ENCODE measurements at regions not wholly inside any gene's neighbourhood (a gene's known extent, or its start where the extent isn't known, plus 50 kb on each side); places are given as distances from the start of the nearest gene placed in this dataset.
A peak's percentile ranks its signal among the peaks of the same experiment; 100 is the strongest.
"Not testable (repeated sequence)": the region's sequence is repeated elsewhere in the genome, so short reads cannot be mapped to it uniquely, and the experiment has no call there.

DNA sequence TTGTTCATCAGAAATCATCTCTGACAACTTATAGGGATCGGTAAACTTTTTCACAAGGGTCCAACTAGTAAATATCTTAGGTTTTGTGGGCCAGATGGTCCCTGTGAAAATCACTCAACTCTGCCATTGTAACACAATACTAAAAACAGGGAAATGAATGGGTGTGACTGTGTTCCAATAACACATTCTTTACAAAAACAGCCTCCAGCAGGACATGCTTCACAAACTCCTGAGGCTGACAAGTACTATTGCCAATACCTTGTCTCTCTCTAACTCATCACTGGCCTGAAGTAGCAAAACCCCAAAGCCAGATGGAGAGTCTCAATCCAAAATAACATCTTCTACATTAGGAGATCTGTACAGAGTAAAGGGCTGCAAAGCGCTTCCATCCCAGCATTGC, 312.3 kb downstream of the TOX3 start:
- DNase-seq = no peak

DNA sequence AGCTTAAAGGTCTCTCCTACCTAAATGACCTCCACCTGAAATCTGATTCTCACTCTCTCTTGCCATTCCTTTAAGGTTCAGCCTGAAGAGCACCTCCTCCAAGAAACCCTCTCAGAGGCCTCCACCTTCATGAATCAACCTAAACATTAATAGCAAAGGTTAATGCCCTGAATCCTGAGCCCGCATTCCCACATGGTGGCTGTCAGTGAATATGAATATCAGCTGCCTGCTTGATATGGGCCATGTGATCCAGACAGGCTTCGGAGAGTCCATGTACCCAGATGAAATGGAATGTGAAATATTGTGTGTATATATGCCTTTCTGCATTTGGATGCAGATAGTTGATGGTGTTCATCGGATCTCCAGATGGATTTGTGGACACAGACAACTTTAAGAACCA, 317.5 kb downstream of the TOX3 start:
- DNase-seq = no peak

DNA sequence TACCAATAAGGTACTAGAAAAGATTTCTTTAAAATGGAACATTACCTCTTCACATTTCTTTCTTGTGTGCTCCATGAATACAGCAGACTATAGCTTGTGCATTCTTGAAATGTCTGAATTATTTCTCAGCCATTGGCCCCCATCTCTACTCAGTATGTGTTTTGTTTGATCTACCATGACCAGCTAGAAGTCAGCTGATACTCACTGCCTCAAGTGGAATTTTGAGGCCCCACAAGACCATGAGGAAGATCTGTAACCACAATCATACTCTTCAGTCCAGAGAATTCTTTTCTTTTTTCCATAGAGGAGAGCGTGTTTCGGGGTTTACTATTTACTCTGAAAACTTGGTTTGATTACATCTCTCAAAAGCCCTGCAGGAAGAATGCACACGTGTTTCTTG, 319.1 kb downstream of the TOX3 start:
- DNase-seq = no peak

DNA sequence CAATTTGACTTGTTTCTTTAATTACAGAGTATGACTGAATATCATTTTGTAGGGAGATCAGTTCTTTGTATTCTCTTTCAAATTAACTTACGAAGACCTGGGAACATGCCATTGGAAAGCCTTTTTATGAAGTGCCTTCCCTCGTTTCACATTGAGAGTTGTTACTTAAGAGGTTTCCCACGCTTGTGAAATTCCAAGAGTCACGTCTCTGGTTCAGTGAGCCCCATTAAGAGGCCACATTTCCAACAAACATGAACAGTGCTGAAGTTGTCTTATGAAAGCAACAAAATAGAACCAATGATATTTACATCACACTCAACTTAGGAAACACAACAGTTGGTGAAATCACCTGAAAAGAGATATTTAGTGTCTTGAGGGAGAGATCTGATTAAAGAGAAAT, 334.1 kb downstream of the TOX3 start:
- no peak for DNase-seq

DNA sequence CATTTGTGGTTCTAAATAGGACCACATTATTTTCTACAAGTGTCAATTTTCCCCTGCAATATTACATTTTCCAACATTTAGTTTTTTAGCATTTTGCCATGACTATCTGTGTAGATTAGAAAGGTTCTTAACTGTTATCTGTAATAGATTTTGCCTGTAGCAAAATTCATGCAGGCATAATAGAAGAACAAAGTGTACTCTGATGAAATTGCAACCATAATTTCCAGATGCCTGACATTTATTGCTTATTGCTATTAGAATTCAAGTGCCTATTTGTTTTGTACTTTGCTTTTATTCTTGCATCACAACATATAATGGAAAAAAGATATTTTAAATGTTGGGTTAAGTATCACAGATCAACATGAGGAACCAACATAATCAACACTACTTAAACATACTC, 337.7 kb downstream of the TOX3 start:
- no peak for DNase-seq

DNA sequence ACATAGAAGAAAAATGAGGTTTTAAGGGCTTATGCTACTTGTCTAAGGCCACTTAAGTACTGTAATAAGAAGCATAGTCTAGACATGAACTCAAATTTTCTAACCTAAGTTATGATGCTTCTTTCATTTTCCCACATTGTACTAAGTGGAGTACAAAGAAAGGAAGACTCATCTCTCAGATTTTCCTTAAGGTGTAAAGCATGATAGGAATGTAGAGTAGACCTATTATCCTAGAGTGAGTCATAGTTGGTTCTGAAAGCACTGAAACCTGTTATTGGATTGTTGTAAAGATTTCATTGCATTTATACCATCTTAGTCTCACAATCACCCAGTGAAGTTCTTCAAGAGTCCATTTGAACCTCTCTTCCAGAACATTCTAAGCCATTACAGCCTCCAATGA, 343.8 kb downstream of the TOX3 start:
- no peak for DNase-seq

DNA sequence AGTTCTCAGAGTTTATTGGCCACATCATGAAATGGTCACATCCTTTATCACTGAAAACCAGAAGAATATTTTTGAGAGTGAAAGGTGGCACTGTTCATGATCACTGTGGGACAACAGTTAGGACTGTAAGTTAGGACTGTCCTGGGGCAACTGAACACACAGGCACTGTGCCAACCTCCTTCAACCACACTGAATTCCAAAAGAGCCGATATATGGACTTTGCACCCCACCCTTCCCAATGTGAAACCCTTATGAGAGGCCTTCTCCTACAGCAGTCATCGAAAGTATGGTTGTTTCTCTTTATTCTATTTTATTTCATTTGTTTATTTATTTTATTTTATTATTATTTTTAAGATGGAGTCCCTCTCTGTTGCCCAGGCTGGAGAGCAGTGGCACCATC, 353.5 kb downstream of the TOX3 start:
- no peak for DNase-seq

DNA sequence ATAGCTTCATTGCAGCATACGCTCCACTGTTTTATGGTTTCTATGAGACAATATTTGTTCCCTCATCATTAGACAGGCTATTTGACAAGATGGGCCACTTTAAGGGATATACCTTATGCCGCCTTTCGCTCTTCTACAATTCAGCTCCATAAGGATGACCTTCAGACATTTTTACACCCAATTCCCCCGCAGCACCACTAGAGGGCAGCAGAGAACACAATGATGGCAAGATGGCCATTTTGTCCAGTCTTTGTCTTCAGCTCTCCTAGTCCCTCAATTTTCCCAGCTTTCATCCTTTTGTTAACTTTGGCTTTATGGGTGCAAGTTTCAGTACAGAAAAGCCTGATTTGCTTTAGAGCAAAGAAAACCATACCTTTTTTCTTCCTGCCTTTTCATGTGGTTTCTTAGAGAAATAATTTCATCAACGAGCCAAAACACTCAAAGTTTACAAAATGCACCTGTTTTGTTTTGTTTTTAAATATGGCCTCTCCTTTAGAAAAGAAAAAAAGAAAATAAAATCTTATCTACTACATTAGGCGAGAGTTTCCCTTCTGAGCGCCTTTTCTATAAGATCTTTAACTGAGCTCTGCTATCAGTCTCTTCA, 355.3 kb downstream of the TOX3 start:
- peak; percentile 72 for DNase-seq

DNA sequence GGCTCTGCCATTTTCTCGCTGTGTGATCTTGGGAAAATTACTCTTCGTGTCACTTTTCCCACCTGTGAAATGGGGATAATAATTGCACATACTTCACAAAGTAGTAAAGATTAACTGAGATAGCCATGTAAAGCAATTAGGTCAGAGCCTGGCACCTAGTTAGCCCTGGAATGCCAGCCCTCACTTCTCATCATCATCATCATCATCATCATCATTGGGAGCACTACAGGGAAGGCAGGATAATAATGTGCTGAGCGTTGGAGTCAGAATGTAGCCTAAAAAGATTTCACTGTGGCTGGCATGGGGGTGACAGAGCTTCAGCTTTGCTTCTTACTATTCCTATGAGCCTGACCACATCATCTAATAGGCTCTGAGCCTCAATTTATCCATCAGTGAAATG, 362.6 kb downstream of the TOX3 start:
- DNase-seq = no peak

DNA sequence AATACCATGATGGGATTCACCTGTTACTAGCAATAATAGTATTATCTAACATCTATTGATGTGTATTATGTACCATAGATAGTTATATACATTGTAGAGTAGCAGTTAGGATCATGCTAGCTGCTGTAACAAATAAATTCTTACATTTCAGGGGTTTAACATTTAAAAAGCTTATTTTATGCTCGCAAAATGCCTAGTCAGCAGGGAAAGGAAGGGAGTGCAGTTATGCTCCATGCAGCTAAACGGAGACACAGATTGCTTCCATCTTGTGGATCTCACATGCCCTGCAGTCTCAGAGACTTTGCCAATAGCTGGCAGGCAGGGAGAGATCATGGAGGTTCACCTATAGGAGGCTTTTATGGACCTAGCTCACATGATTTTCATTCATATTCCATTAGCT, 364.1 kb downstream of the TOX3 start:
- no peak for DNase-seq

DNA sequence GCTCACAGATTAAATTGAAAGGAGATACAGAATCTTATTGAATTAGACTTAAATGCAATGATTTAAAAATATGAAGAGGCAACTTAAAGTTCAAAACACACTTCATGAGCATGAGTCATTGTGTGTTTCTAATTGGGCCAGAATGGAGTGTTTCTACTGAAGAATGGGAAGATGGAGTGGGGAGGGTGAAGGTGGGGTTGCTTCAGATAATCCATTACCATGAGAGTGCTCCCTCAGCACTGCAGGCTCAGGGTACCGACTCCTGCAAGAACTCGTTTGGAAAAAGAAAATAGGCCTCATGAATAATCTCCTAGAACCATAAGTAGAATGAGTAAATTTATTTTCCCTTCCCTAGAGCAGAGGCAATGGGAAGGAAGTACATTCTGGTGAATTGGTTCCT, 372.8 kb downstream of the TOX3 start:
- DNase-seq = no peak

DNA sequence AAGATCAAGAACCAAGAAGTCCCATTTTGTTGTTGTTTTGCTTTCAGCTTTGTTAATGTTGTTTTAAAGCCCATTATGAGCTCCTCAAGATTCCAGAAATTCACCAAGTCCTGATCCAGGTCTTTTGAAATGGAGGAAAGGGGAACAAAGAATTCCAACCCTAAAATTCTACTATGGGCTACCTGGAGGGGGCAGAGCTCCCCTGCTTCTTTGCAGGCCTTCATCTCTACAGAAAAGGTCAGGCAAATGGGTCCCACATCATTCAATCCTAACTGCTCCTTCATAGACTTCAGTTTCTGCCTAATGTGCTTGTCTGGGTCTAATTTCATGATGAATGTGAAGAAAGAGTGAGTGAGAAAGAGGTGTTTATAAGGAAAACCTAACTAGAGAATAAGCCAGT, 375.5 kb downstream of the TOX3 start:
- DNase-seq = no peak

DNA sequence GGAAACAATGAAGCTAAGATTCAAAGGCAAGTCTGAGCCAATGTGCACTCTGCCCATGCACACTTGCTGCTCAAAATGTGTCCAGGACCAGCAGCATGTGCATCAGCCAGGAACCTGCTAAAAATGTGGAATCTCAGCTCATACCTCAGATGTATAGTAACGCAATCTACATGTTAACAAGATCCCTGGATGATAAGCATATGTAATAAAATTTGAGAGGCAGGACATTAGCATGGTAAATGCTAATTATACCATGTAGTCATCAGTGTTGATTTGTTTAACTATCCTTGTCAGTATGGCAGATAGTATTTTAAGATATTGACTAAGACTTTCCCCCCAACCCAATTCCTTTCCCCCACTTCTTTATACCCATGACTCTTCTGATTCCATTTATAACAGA, 379.6 kb downstream of the TOX3 start:
- no peak for DNase-seq

DNA sequence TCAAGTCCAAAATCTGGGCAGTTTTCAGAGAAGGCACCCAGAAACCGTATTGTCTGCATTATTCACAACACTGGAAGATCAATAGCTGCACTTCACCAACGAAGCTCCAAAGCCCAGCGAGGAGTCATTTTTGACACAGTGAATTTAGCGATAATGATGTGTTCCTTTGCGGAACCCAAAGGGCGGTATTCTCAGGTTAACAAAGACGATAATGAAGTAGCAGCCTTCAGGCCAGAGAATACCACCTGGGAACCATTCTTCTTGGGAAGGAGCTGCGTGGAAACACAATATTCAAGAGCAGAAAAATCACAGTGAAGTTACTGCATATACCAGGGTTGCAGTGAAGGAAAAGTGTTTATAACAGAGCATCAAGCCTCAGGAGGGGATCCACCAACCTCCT, 381.0 kb downstream of the TOX3 start:
- no peak for DNase-seq

DNA sequence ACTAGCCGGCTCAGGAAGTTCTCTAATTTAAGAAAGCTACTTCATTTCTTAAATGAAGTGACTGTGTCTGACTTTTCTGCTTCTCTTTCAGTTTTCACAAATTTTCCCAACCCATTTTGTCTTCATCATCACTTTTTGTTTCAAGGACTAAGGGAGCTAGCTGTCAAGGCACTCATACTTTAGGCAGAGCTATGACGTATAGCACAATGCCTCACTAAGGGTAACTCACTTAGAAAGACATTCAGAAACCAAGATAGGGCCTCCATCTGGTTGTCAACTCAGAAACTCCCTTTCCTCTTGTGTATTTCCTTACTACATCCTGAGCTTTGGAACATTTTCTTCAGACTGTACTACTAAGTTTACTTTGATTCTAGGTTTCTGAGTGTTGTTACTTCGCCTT, 397.9 kb downstream of the TOX3 start:
- no peak for DNase-seq

DNA sequence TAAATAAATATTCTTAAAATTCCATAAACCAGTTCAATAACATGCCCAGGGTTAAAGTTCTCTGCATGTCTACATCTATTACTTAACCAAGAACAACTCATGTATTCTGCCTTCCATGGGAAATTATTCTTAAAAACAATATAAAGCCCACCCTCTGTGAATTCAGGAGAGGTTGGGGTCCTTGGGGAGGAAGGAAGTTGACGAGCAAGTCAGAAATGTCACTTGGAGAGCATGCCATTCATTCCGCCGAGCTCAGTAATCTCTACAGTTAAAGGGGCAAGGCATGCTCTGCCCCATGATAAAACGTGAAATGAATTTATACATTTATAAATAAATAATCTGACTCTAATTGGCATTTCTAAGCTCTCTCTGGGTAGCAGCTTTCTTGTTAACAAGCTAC, 405.1 kb downstream of the TOX3 start:
- DNase-seq = no peak

DNA sequence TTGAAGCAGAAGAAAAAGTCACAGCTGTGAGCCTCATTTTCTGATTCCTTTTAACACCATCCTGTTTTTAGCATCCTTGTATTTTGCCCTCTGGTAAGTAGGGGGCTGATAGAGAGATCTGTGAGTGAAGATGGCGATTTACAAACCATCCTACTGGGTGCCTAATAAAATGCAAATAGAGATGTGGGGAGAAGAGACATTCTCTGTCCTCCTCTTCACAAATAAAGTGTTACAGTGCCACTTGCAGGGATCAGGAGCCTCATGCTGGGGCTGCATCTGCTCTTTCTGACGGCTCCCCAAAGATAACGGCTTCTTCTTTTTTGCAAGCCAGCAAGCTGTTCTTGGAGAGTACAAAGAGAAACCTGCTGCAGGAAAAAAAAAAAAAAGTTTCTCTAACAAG, 418.6 kb downstream of the TOX3 start:
- no peak for DNase-seq

DNA sequence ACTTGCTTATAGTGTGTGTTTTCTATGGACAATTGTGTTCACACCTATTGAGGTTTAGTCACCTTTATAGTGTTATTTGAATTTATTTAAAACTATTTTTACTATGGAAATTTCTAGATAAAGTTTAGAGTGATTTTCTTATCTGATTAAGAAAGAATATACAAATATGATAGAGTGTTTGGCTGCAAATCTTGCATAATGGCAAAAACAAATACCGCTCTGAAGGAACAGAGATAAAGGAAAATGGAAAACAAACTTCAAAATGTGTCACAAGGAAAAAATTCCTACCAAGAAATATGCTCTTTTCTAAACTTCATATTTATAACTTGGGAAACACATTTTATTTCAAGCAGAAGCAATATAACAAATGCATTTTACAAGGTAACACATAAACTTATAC, 423.1 kb downstream of the TOX3 start:
- DNase-seq = no peak

DNA sequence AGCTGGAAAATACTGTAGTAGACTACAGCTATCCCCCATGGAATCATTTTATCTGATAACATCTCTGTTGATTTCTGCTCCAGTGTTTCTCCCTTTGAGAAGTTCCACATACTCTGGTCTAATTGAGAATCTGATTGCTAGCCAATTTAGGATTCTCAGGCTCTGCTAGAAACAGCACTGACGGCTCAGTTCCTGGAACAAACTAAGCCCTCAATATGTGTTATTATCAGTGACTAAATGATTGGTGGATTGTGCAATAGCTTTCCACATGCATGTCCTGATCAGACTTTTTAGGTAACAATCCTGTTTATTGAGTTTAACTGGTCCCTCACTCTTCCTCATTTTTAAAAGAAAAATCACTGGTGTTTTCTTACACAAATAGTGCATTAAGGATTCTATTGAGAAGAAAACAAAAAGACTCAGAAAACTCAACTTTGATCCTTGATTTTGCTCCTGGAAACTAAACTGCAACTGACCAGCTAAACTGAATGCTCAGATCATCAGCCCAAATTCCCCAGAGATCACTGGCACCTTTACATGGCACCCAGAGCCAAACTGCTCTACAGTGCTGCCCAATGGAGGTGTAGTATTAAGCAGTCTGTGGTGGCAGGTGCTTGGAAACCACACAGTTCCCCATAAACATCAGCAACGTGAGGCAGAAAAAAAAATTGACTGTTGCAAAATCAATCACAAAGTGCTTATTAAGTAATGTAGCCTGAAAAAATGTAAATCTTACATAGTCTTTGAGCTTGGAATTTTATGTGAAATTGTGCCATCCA, 423.7 kb downstream of the TOX3 start:
- DNase-seq = no peak

DNA sequence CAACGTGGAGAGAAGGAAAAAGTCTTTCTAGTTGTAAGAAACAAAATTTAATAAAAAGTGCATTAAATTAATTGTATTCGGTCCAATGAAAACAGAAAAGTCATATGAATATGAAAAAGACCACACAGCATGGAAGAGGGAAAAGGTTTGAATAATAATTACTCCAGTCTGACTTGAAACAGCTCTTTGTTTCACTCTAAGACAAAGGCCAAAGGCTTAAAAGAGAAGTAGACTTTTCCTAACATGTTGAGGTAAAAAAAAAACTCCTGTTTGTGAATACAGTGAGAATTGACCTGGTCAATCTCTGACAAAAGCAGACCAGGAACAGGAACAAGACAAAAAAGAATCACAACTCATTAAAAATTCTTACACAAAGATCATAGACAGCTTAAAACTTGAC, 429.8 kb downstream of the TOX3 start:
- no peak for DNase-seq

DNA sequence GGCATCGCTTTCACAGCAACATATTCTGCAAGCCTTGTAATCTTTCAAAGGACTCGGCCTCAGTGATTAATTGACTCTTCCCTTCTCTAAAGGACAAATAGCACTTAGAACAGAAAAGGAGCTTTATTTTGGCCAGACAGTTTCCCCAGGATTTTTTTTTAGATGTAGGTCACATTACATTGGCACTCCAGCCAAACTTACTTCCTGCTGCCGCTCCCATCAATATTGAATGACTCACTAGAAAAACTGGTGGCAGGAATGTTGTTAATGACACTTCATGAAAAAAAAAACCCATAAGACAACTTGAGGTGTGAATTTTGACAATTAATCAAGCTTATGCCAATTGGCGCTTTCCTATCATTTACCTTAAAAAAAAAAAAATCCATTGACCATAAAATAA, 432.6 kb downstream of the TOX3 start:
- no peak for DNase-seq

DNA sequence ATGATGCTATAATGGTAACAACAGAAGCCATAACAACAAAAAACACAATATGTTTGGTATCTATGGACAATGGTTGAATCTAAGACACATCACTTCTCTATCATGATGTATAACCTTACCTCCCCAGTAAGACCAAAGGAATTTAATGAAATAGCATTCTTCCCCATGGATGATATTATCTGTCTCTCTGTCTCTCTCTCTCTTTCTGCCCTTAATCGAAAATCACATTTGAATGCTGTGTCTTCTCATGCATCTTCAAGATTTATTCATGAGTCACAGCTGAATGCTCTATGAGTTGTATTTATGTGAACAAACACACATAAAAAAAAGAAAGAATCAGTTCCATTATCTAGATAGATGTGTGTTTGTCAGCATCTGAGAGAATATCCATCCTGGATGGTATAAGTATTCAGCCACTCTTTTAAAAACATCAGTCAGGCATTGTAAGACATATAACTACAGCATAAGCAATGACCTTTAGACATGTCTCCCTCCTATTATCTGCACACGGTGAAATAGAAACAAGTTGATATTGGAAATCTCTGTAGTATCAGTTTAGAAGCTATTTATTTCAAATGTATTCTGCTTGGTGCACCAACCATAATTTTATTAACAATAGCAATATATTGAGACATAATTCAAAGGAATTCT, 433.3 kb downstream of the TOX3 start:
- no peak for DNase-seq

DNA sequence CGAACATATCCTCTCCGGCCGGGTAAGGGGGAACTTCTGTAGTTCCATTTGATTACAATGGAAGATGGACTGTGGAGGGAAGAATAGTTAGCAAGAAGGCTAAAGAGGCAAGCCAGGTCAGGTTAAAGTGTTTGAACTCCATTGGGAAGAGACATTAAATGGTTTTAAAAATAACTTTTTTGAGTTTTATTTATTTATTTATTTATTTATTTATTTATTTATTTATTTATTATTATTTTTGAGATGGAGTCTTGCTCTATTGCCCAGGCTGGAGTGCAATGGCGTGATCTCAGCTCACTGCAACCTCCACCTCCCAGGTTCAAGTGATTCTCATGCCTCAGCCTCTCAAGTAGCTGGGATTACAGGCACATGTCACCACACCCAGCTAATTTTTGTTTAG, 441.9 kb downstream of the TOX3 start:
- DNase-seq = not testable (repeated sequence)

DNA sequence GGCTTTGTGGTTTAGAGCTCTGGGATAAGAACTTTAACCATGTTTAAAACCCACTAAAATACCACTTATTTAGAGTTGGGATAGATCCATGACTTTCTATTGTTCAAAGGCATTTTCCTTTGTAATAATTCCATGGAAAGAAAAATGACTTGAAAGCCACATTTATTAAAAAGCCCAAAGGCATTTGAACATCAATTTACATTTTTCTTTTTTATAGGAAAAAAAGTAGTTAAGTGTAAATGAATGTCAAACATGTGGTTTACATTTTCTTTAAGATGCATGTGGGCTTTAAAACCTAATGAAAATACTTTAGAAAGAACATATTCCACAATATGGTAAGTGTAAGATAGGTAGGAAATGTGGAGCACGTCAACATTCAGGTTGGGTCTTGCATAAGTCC, 443.2 kb downstream of the TOX3 start:
- no peak for DNase-seq

All from hindlimb muscle (tissue), 1 donor.